ENCODE measurements at regions not wholly inside any gene's neighbourhood (a gene's known extent, or its start where the extent isn't known, plus 50 kb on each side); places are given as distances from the start of the nearest gene placed in this dataset.
"Not testable (repeated sequence)": the region's sequence is repeated elsewhere in the genome, so short reads cannot be mapped to it uniquely, and the experiment has no call there.

DNA sequence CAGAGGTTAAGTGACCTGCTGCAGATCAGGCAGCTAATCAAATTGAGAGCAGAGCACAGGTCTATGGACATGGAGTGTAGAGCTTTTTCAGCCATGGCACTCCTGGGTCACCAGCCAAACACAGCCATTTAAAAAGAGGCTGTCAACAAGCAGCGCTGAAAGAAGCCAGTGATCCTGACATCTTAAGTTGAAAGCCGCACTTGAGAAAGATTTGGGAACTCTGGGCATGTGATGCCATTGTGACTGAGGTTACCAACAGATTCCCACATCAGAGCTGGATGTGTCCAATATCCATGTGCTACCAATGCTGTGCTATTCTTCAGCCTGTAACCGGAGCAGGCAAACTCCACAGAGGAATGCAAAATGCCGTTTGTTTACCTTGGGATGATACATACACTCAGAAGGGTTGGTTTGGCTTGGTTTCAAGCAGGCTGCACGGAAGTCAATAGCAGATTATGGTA is 56.2 kb upstream of the ABLIM1 start:
- DNase-seq (ENCODE audit: low read depth): no peak
- TF ChIP-seq, protein P1, sequence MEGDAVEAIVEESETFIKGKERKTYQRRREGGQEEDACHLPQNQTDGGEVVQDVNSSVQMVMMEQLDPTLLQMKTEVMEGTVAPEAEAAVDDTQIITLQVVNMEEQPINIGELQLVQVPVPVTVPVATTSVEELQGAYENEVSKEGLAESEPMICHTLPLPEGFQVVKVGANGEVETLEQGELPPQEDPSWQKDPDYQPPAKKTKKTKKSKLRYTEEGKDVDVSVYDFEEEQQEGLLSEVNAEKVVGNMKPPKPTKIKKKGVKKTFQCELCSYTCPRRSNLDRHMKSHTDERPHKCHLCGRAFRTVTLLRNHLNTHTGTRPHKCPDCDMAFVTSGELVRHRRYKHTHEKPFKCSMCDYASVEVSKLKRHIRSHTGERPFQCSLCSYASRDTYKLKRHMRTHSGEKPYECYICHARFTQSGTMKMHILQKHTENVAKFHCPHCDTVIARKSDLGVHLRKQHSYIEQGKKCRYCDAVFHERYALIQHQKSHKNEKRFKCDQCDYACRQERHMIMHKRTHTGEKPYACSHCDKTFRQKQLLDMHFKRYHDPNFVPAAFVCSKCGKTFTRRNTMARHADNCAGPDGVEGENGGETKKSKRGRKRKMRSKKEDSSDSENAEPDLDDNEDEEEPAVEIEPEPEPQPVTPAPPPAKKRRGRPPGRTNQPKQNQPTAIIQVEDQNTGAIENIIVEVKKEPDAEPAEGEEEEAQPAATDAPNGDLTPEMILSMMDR (IDR thresholded peaks at IDR 0.05; ENCODE audit: low read depth, low read length, missing control alignments): no peak
- H3K4me3 ChIP-seq (ENCODE audit: low read depth, low read length): no peak overlapping the region

DNA sequence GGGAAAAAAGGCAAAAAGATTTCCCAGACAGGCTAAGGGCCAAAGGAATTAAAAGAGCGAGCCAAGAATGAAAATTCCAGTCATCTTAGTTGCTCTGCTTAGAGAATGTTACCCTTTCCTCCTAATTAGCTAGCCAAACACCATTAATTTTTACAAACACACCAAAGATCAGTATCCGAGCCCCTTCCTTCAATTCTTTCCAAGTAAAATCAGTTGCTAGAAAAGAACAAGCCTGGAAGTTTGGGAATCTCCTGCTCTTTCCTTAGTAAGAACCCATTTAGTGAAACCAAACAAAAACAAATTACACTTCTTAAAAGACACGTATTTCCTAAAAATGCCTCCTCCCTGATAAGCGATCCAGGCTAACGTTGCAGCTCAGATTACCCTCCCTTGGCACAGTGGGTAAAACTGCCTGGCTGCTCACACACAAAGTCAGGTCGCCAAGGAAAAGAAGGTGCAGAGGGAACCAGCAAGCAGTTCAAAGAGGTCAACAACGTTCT is 57.1 kb upstream of the ABLIM1 start:
- H3K4me3 ChIP-seq (ENCODE audit: low read depth, low read length): no peak overlapping the region
- TF ChIP-seq, protein P1 (IDR thresholded peaks at IDR 0.05; ENCODE audit: low read depth, low read length, missing control alignments): no peak
- DNase-seq (ENCODE audit: low read depth): no peak

DNA sequence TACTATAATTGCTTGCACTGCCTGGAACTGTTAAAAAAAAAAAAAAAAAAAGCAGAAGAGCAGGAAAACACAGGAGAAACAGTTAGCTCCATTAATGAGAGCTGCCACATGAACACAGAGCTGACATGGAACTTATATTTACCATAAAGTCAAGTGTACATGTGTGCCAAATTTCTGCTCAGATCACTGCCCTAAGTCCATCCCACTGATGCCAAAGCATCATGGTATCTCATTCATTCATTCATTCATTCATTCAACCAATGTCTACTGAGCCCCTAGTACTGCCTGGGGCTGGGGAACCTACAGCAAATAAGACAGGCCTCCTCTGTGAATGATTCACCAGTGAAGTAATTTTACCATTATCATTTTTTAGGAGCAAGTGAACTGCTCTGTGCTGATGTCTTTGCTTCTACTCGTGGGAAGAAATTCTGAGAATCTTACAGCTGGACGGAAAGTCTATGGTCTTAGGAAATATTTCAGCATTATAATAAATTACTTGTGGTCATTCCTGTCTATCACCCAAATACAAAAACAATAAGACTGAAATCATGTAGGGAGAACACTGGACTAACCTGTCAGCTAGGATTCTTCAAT is 58.8 kb upstream of the ABLIM1 start:
- no peak for DNase-seq (ENCODE audit: low read depth)
- H3K4me3 ChIP-seq (ENCODE audit: low read depth, low read length): no peak overlapping the region
- TF ChIP-seq, protein P1 (IDR thresholded peaks at IDR 0.05; ENCODE audit: low read depth, low read length, missing control alignments): no peak

DNA sequence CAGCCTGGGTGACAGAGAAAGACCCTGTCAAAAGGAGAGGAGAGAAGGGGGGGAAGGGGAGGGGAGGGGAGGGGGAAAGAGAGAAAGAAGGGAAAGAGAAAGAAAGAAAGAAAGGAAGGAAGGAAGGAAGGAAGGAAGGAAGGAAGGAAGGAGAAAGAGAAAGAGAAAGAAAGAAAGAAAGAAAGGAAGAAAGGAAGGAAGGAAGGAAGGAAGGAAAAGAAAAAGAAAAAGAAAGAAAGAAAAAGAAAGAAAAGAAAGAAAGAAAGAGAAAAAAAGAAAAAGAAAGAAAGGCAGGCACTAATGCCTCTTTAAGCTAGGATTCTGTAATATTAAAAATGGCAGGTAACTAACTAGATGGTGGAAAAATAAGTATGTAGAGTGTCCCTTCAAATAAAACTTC is 59.8 kb upstream of the ABLIM1 start:
- DNase-seq (ENCODE audit: low read depth); H3K4me3 ChIP-seq (ENCODE audit: low read depth, low read length): not testable (repeated sequence)

DNA sequence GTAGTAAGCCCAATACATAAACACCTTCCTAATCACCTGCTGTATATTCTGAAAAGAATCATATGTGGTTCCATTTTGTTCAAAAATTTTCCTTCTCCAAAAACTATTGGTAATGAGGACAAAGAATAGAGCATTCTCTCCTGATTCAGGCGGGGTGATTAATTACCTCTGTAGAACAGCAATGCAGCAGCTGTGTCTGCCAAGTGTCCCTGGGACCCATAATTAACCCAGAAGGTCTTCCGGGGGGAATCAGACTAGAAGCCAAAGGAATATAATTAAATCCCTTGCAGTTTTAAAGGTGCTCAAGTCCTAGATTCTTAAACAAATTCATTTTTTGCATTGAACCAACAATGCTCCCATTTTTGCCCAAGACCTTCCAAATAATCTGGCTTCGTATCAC is 60.3 kb upstream of the ABLIM1 start:
- no peak for DNase-seq (ENCODE audit: low read depth)
- TF ChIP-seq, protein P1 (IDR thresholded peaks at IDR 0.05; ENCODE audit: low read depth, low read length, missing control alignments): no peak
- H3K4me3 ChIP-seq (ENCODE audit: low read depth, low read length): no peak overlapping the region

DNA sequence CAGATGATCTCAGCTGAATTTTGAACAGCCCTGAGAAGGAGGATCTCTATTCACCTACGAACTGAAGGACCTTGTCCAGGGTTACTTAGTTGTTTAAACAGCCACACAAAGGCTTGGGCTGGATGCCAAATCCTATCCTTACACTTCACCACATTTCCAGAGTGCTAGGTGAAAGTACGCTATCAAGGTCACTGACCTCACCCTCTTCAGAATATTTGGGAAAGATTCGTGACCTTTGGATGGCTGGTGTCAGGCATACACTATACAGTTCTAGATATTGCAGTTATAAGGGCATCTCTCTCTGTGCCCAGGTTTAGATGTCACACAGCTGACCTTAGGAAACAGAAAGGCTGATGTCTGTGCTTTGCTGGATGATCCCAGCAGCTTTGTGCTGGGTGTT is 61.2 kb upstream of the ABLIM1 start:
- no peak for DNase-seq (ENCODE audit: low read depth)
- TF ChIP-seq, protein P1 (IDR thresholded peaks at IDR 0.05; ENCODE audit: low read depth, low read length, missing control alignments): no peak
- no peak overlapping the region for H3K4me3 ChIP-seq (ENCODE audit: low read depth, low read length)

DNA sequence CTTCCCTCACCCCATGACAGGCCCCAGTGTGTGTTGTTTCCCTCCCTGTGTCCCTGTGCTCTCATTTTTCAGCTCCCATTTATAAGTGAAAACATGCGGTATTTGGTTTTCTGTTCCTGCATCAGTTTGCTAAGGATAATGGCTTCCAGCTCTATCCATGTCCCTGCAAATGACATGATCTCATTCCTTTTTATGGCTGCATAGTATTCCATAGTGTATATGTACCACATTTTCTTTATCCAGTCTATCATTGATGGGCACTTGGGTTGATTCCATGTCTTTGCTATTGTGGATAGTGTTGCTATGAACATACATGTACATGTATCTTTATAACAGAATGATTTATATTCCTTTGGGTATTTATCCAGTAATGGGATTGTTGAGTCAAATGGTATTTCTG is 61.9 kb upstream of the ABLIM1 start:
- not testable (repeated sequence) for H3K4me3 ChIP-seq (ENCODE audit: low read depth, low read length); DNase-seq (ENCODE audit: low read depth)

DNA sequence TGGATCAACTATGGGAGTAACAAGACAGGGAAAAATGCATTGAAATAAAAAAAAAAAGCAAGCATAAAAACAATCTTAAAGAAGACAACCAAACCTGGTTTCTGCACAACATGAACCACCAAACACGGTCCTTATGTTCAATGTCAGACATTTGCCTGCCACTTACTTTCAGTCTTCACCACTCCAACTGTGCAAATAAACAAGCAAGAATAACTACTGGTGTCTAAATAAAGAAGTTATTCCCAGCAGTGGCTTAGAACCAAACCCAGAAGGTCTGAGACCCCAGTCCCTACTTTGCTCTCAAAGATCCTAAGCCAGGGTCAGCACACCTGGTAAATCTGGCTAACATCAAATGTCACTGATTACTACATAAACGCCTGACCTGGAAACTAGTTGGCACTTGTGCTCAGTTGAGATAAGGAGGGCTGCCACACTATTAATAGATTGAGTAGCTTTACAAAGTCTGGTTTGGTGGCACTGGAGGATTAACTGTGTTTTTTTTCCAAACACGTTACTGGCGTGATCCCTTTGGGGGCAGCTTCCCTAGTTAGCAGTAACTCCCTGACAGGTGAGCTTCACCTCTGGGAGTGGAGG is 62.7 kb upstream of the ABLIM1 start:
- H3K4me3 ChIP-seq (ENCODE audit: low read depth, low read length): no peak overlapping the region
- no peak for DNase-seq (ENCODE audit: low read depth)
- TF ChIP-seq, protein P1 (IDR thresholded peaks at IDR 0.05; ENCODE audit: low read depth, low read length, missing control alignments): no peak

DNA sequence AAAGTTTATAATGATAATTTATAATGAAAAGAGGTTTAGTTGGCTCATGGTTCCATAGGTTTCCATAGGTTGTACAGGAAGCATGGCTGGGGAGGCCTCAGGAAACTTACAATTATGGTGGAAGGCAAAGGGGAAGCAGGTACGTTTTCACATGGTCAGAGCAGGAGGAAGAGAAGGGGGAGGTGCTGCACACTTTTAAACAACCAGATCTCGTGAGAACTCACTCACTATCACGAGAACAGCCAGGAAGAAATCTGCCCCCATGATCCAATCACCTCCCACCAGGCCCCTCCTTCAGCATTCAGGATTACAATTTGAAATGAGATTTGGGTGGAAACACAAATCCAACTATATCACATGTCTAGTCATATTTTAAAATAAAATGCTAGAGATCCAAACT is 64.1 kb upstream of the ABLIM1 start:
- not testable (repeated sequence) for DNase-seq (ENCODE audit: low read depth)

More for the DNA sequence above, 64.1 kb upstream of the ABLIM1 start:
- not testable (repeated sequence) for H3K4me3 ChIP-seq (ENCODE audit: low read depth, low read length)
